H1 (cell line): ENCODE measurements at regions not wholly inside any gene's neighbourhood (a gene's known extent, or its start where the extent isn't known, plus 50 kb on each side); places are given as distances from the start of the nearest gene placed in this dataset.

ENCODE experiments used
- ASH2L ChIP-seq: fragments of 200-600, 300-600 bp; sonication (generic); IDR thresholded peaks from one replicate; pipeline ENCODE4 v1.7.1; 2017; ENCODE audit warnings: low read length
- CHD7 ChIP-seq: fragments of 300-600 bp; sonication (generic); IDR thresholded peaks from 2 replicates; pipeline ENCODE4 v1.7.1; 2012; ENCODE audit warnings: low read length, moderate library complexity, mild to moderate bottlenecking, inconsistent platforms; ENCODE audit not compliant: insufficient replicate concordance
- EP300 ChIP-seq, 2 experiments: IDR thresholded peaks; 1 replicate in 1 of 2; 2 replicates in 1 of 2; pipeline ENCODE4 v1.6.1; 2011 to 2012; ENCODE audit warnings: low read depth in 2 of 2, low read length in 2 of 2, mild to moderate bottlenecking in 2 of 2, borderline replicate concordance in 1 of 2, inconsistent platforms in 1 of 2, moderate library complexity in 1 of 2
- POU5F1 ChIP-seq: IDR thresholded peaks from 2 replicates; pipeline ENCODE4 v1.6.1; 2011; ENCODE audit warnings: low read depth, mild to moderate bottlenecking, low read length, moderate library complexity
- RFX5 ChIP-seq: IDR thresholded peaks from 2 replicates; pipeline ENCODE4 v1.6.1; 2011; ENCODE audit warnings: low read depth, low read length, improper control_type of control experiment, borderline replicate concordance
- SP4 ChIP-seq: IDR thresholded peaks from 2 replicates; pipeline ENCODE4 v1.6.1; 2012; ENCODE audit warnings: low read length, inconsistent platforms
- TAF7 ChIP-seq: optimal IDR thresholded peaks from 2 replicates; pipeline ENCODE3; 2011; ENCODE audit warnings: low read depth, mild to moderate bottlenecking, inconsistent platforms, low read length, moderate library complexity, borderline replicate concordance
- TBP ChIP-seq: IDR thresholded peaks from 2 replicates; pipeline ENCODE4 v1.6.1; 2011; ENCODE audit warnings: low read depth, low read length, improper control_type of control experiment
- TCF12 ChIP-seq: IDR thresholded peaks from 2 replicates; pipeline ENCODE4 v1.6.1; 2011; ENCODE audit warnings: low read depth, mild to moderate bottlenecking, low read length

DNA sequence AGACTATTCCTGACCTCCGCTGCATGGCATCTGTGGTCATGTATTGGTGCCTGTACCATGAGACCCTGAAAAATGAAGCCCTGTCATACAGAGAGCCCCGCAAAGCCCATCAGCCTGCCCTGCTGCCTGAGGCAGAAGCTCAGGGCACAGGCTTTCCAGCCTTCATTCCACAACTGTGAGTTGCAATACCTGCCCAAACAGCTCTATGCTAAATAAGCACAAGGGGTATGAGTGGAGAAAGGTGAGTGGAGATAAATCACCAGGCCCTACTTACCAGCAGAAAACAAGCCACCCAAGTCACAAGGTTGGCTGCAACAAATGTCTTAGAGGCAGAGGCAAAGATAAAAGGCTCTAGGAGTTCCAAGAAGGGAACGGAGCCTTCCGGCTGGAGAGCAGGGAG is 277.4 kb downstream of the TNS1 start (continued):
- no peak for TF ChIP-seq CHD7
- no peak for TF ChIP-seq TCF12
- TF ChIP-seq TBP, result no peak
- no peak for TF ChIP-seq ASH2L
- no peak for TF ChIP-seq RFX5
- no peak for TF ChIP-seq EP300 (IDR thresholded peaks at IDR 0.05; ENCODE audit: borderline replicate concordance in 1 of 2, low read depth in 2 of 2, low read length in 2 of 2)
- no peak for TF ChIP-seq SP4
- TF ChIP-seq TAF7, result no peak
- no peak for TF ChIP-seq POU5F1
- TF ChIP-seq, all 59 proteins: peak for 0
